Mesenchymal stem cell (in vitro differentiated cells and primary cell): ENCODE measurements at regions not wholly inside any gene's neighbourhood (a gene's known extent, or its start where the extent isn't known, plus 50 kb on each side); places are given as distances from the start of the nearest gene placed in this dataset.

Experiments
- DNase-seq: peaks from one replicate; pipeline ENCODE4 v3.0.0-alpha.2; 2013
- H2AFZ ChIP-seq: one replicate; pipeline ENCODE4 v1.6.1; 2013; ENCODE audit warnings: low read depth, mild to moderate bottlenecking, control low read depth, inconsistent platforms, low read length, moderate library complexity
- H2AK5ac ChIP-seq: 2 replicates; pipeline ENCODE4 v1.6.1; 2013; ENCODE audit warnings: low read length, moderate library complexity, mild to moderate bottlenecking, inconsistent platforms; ENCODE audit not compliant: severe bottlenecking
- H2BK120ac ChIP-seq: one replicate; pipeline ENCODE4 v1.6.1; 2013; ENCODE audit warnings: low read depth, mild to moderate bottlenecking, inconsistent platforms, low read length, moderate library complexity
- H2BK12ac ChIP-seq, 2 experiments: one replicate each; pipeline ENCODE4 v1.6.1; 2013; ENCODE audit warnings: inconsistent platforms in 2 of 2, low read length in 2 of 2, mild to moderate bottlenecking in 2 of 2, moderate library complexity in 2 of 2, control low read depth in 1 of 2
- H2BK15ac ChIP-seq: one replicate; pipeline ENCODE4 v1.6.1; 2013; ENCODE audit warnings: mild to moderate bottlenecking, low read depth, inconsistent platforms; ENCODE audit not compliant: poor library complexity, severe bottlenecking
- H2BK5ac ChIP-seq: 2 replicates; pipeline ENCODE4 v1.6.1; 2013; ENCODE audit warnings: low read depth, mild to moderate bottlenecking, low read length, control low read depth, inconsistent platforms; ENCODE audit not compliant: poor library complexity, severe bottlenecking
- H3K14ac ChIP-seq, 2 experiments: one replicate each; pipeline ENCODE4 v1.6.1; 2013; ENCODE audit warnings: inconsistent platforms in 2 of 2, low read length in 2 of 2, control low read depth in 1 of 2, mild to moderate bottlenecking in 1 of 2, moderate library complexity in 1 of 2
- H3K18ac ChIP-seq, 2 experiments: one replicate each; pipeline ENCODE4 v1.6.1; 2013; ENCODE audit warnings: inconsistent platforms in 2 of 2, low read length in 2 of 2, control low read depth in 1 of 2, low read depth in 1 of 2, mild to moderate bottlenecking in 1 of 2
- H3K23ac ChIP-seq, 2 experiments: one replicate each; pipeline ENCODE4 v1.6.1; 2013; ENCODE audit warnings: inconsistent platforms in 2 of 2, low read length in 2 of 2, mild to moderate bottlenecking in 2 of 2, moderate library complexity in 2 of 2, control low read depth in 1 of 2
- H3K27ac ChIP-seq: 2 replicates; pipeline ENCODE4 v1.5.1; 2013; ENCODE audit warnings: mild to moderate bottlenecking, moderate library complexity, low read length, control low read depth, inconsistent platforms; ENCODE audit not compliant: poor library complexity, severe bottlenecking
- H3K27me3 ChIP-seq, 2 experiments: 2 replicates each; pipeline versions ENCODE4 v1.6.1 to v1.7.0; 2013; ENCODE audit warnings: low read length in 2 of 2, mild to moderate bottlenecking in 2 of 2, moderate library complexity in 2 of 2, control low read depth in 1 of 2, inconsistent platforms in 1 of 2; ENCODE audit not compliant: control insufficient read depth in 1 of 2, insufficient read depth in 1 of 2
- H3K36me3 ChIP-seq, 2 experiments: 2 replicates each; pipeline versions ENCODE4 v1.6.1 to v1.7.0; 2013; ENCODE audit warnings: low read length in 2 of 2, control low read depth in 1 of 2, inconsistent platforms in 1 of 2, low read depth in 1 of 2, mild to moderate bottlenecking in 1 of 2; ENCODE audit not compliant: insufficient read depth in 2 of 2, control insufficient read depth in 1 of 2
- H3K4ac ChIP-seq, 2 experiments: one replicate each; pipeline ENCODE4 v1.6.1; 2013; ENCODE audit warnings: inconsistent platforms in 2 of 2, low read length in 2 of 2, mild to moderate bottlenecking in 2 of 2, moderate library complexity in 2 of 2, control low read depth in 1 of 2, low read depth in 1 of 2
- H3K4me1 ChIP-seq: 2 replicates; pipeline ENCODE4 v1.6.1; 2013; ENCODE audit warnings: low read depth, low read length, control low read depth; ENCODE audit not compliant: control insufficient read depth, insufficient read depth
- H3K4me2 ChIP-seq: 2 replicates; pipeline ENCODE4 v1.6.1; 2013; ENCODE audit warnings: low read length, mild to moderate bottlenecking, inconsistent platforms; ENCODE audit not compliant: poor library complexity, severe bottlenecking
- H3K4me3 ChIP-seq, 2 experiments: 2 replicates each; pipeline versions ENCODE4 v1.5.1 to v1.7.0; 2013; ENCODE audit warnings: low read length in 2 of 2, mild to moderate bottlenecking in 2 of 2, control low read depth in 1 of 2, low read depth in 1 of 2; ENCODE audit not compliant: insufficient read depth in 1 of 2
- H3K79me1 ChIP-seq: replicated peaks from 2 replicates; pipeline ENCODE4 v1.6.1; 2013; ENCODE audit warnings: mild to moderate bottlenecking, control low read depth, low read length, inconsistent platforms; ENCODE audit not compliant: poor library complexity, severe bottlenecking
- H3K9ac ChIP-seq: 2 replicates; pipeline ENCODE4 v1.7.0; 2013; ENCODE audit warnings: mild to moderate bottlenecking, low read length, moderate library complexity
- H3K9me3 ChIP-seq: 2 replicates; pipeline ENCODE4 v1.7.0; 2013; ENCODE audit warnings: mild to moderate bottlenecking, low read length; ENCODE audit not compliant: control insufficient read depth
- H4K8ac ChIP-seq: one replicate; pipeline ENCODE4 v1.6.1; 2013; ENCODE audit warnings: inconsistent platforms, mild to moderate bottlenecking, low read length, moderate library complexity
- H4K91ac ChIP-seq: one replicate; pipeline ENCODE4 v1.6.1; 2013; ENCODE audit warnings: mild to moderate bottlenecking, low read length, inconsistent platforms
- WGBS: methylation state at CpG from one replicate; pipeline ENCODE4 v1.1.7; 2013; ENCODE audit warnings: mixed read lengths; 5-methylcytosine and 5-hydroxymethylcytosine counted together

- no peak overlapping the region for H3K4me3 ChIP-seq
- no peaks in the 10 kb centered on the region for H3K4me1 ChIP-seq
- no peak overlapping the region for H3K4me2 ChIP-seq
- no peak overlapping the region for H3K9ac ChIP-seq
- no peak overlapping the region for H3K23ac ChIP-seq
- DNase-seq = no peak
- WGBS = no CpG with 5 or more reads among the region's 2 CpGs
- H3K9me3 ChIP-seq = peaks cover 63% of the 10 kb centered on the region
- no peak overlapping the region for H2AK5ac ChIP-seq
- no peaks in the 10 kb centered on the region for H3K36me3 ChIP-seq
- no peak overlapping the region for H2AFZ ChIP-seq
- H3K79me1 ChIP-seq = no peaks in the 10 kb centered on the region
- no peak overlapping the region for H3K4ac ChIP-seq
- no peak overlapping the region for H3K27ac ChIP-seq
- H2BK120ac ChIP-seq = no peak overlapping the region
- H2BK5ac ChIP-seq = no peak overlapping the region
- H3K18ac ChIP-seq = no peak overlapping the region
- H3K27me3 ChIP-seq = no peaks in the 10 kb centered on the region
- H4K8ac ChIP-seq = no peak overlapping the region
- no peak overlapping the region for H2BK15ac ChIP-seq
- H4K91ac ChIP-seq = no peak overlapping the region
- H2BK12ac ChIP-seq = no peak overlapping the region
- no peak overlapping the region for H3K14ac ChIP-seq
Measured at GRCh38 chr19:22914646-22915045, 82.6 kb downstream of the ZNF723 start.

- Histone ChIP-seq H2BK5ac (no peak overlapping the region), H4K91ac (no peak overlapping the region), H3K4me1 (no peaks in the 10 kb centered on the region), H3K18ac (no peak overlapping the region), H2AFZ (no peak overlapping the region), H3K9me3 (peaks cover 64% of the 10 kb centered on the region), H2BK12ac (no peak overlapping the region), H3K9ac (no peak overlapping the region), H3K27ac (no peak overlapping the region), H2BK15ac (no peak overlapping the region), H3K27me3 (no peaks in the 10 kb centered on the region), H3K79me1 (no peaks in the 10 kb centered on the region), H3K14ac (no peak overlapping the region), H3K36me3 (no peaks in the 10 kb centered on the region), H2AK5ac (no peak overlapping the region), H3K4ac (no peak overlapping the region), H4K8ac (no peak overlapping the region), H2BK120ac (no peak overlapping the region), H3K4me2 (no peak overlapping the region), H3K4me3 (peak overlapping the region in 1 of 2 experiments; percentile 33), H3K23ac (no peak overlapping the region)
- DNase-seq = no peak
- WGBS = 35% methylated on average over 3 of the region's 3 CpGs
Measured at GRCh38 chr19:22918221-22918620, 84.8 kb downstream of the ZNF728 start.

- H3K36me3 ChIP-seq = no peaks in the 10 kb centered on the region
- no peaks in the 10 kb centered on the region for H3K4me1 ChIP-seq
- H3K79me1 ChIP-seq = no peaks in the 10 kb centered on the region
- no peak overlapping the region for H2BK12ac ChIP-seq
- H3K18ac ChIP-seq = no peak overlapping the region
- 72% methylated on average over 2 of the region's 2 CpGs for WGBS
- no peak overlapping the region for H2BK120ac ChIP-seq
- no peak overlapping the region for H2BK5ac ChIP-seq
- no peak overlapping the region for H4K8ac ChIP-seq
- H3K4ac ChIP-seq = no peak overlapping the region
- no peak overlapping the region for H3K4me2 ChIP-seq
- no peak overlapping the region for H3K4me3 ChIP-seq
- no peak overlapping the region for H3K23ac ChIP-seq
- DNase-seq = no peak
- no peaks in the 10 kb centered on the region for H3K27me3 ChIP-seq
- no peak overlapping the region for H4K91ac ChIP-seq
- H2AFZ ChIP-seq = no peak overlapping the region
- H3K9me3 ChIP-seq = peaks cover 63% of the 10 kb centered on the region
- no peak overlapping the region for H2BK15ac ChIP-seq
- H3K9ac ChIP-seq = no peak overlapping the region
- H2AK5ac ChIP-seq = no peak overlapping the region
- no peak overlapping the region for H3K27ac ChIP-seq
- H3K14ac ChIP-seq = no peak overlapping the region
Measured at GRCh38 chr19:22919946-22920345, 83.0 kb downstream of the ZNF728 start.
